Raji (cell line): ENCODE measurements at regions not wholly inside any gene's neighbourhood (a gene's known extent, or its start where the extent isn't known, plus 50 kb on each side); places are given as distances from the start of the nearest gene placed in this dataset.

Experiments
- POLR2A ChIP-seq: IDR thresholded peaks from 2 replicates; pipeline ENCODE4 v1.6.1; 2011; ENCODE audit warnings: low read depth, low read length, control low read depth; ENCODE audit not compliant: insufficient read depth

GRCh38 chr17:71658996-71659395, 461.8 kb upstream of the SOX9 start:
- TF ChIP-seq POLR2A, result no peak

- no peak for TF ChIP-seq POLR2A
Measured at GRCh38 chr17:71664861-71665260, 456.0 kb upstream of the SOX9 start.

GRCh38 chr17:71666047-71666446, 454.8 kb upstream of the SOX9 start:
- TF ChIP-seq POLR2A, result no peak

- no peak for TF ChIP-seq POLR2A
Measured at GRCh38 chr17:71667661-71668060, 453.2 kb upstream of the SOX9 start.

GRCh38 chr17:71668807-71669206, 452.0 kb upstream of the SOX9 start:
- TF ChIP-seq POLR2A, result no peak

- no peak for TF ChIP-seq POLR2A
Measured at GRCh38 chr17:71677439-71677838, 443.4 kb upstream of the SOX9 start.

GRCh38 chr17:71679832-71680231, 441.0 kb upstream of the SOX9 start:
- no peak for TF ChIP-seq POLR2A

GRCh38 chr17:71681427-71682173, 439.2 kb upstream of the SOX9 start:
- no peak for TF ChIP-seq POLR2A

- no peak for TF ChIP-seq POLR2A
Measured at GRCh38 chr17:71682174-71682494, 438.7 kb upstream of the SOX9 start.

- TF ChIP-seq POLR2A, result no peak
Measured at GRCh38 chr17:71689782-71690181, 431.0 kb upstream of the SOX9 start.

- TF ChIP-seq POLR2A, result no peak
Measured at GRCh38 chr17:71699907-71700306, 420.9 kb upstream of the SOX9 start.

GRCh38 chr17:71703701-71704100, 417.1 kb upstream of the SOX9 start:
- TF ChIP-seq POLR2A, result no peak

GRCh38 chr17:71709271-71709890, 411.4 kb upstream of the SOX9 start:
- TF ChIP-seq POLR2A, result no peak

- TF ChIP-seq POLR2A, result no peak
Measured at GRCh38 chr17:71709946-71710345, 410.9 kb upstream of the SOX9 start.

- no peak for TF ChIP-seq POLR2A
Measured at GRCh38 chr17:71710816-71711215, 410.0 kb upstream of the SOX9 start.

GRCh38 chr17:71713846-71714245, 407.0 kb upstream of the SOX9 start:
- no peak for TF ChIP-seq POLR2A

GRCh38 chr17:71724339-71724738, 396.5 kb upstream of the SOX9 start:
- TF ChIP-seq POLR2A, result no peak
